SU-DHL-6 (cell line): ENCODE measurements at regions not wholly inside any gene's neighbourhood (a gene's known extent, or its start where the extent isn't known, plus 50 kb on each side); places are given as distances from the start of the nearest gene placed in this dataset.

Source experiments
- H2AFZ ChIP-seq: fragments of 200-600 bp; sonication (generic); 2 replicates; pipeline ENCODE4 v1.6.1; 2014; ENCODE audit warnings: low read depth, mild to moderate bottlenecking, moderate library complexity, mixed read lengths, antibody characterized with exemption, low read length; ENCODE audit not compliant: severe bottlenecking
- H3F3A ChIP-seq: fragments of 200-600 bp; shearing (Covaris generic); 2 replicates; pipeline ENCODE4 v1.6.0; 2016; ENCODE audit warnings: antibody characterized with exemption, mild to moderate bottlenecking; ENCODE audit not compliant: insufficient read depth
- H3K27ac ChIP-seq: fragments of 200-600 bp; sonication (generic); 2 replicates; pipeline ENCODE4 v1.5.1; 2016; ENCODE audit warnings: low read depth, mild to moderate bottlenecking, low read length, moderate library complexity, mixed read lengths
- H3K27me3 ChIP-seq: fragments of 200-600 bp; sonication (generic), shearing (Covaris generic); 2 replicates; pipeline ENCODE4 v1.6.0; 2014; ENCODE audit warnings: mild to moderate bottlenecking, low read length
- H3K36me3 ChIP-seq: fragments of 200-600 bp; sonication (generic); 2 replicates; pipeline ENCODE4 v1.6.1; 2014; ENCODE audit warnings: mild to moderate bottlenecking, low read length, mixed read lengths
- H3K4me2 ChIP-seq: fragments of 300-600, 200-600 bp; shearing (Covaris generic), sonication (generic); 2 replicates; pipeline ENCODE4 v1.6.0; 2014; ENCODE audit warnings: low read length, low read depth, mild to moderate bottlenecking; ENCODE audit not compliant: poor library complexity, severe bottlenecking
- H3K4me3 ChIP-seq: fragments of 200-600 bp; sonication (generic); 2 replicates; pipeline ENCODE4 v1.5.1; 2014; ENCODE audit warnings: antibody characterized with exemption, low read length, mild to moderate bottlenecking, mixed read lengths; ENCODE audit not compliant: insufficient read depth, poor library complexity, severe bottlenecking
- H3K79me2 ChIP-seq: fragments of 200-600 bp; sonication (generic); 2 replicates; pipeline ENCODE4 v1.6.1; 2014; ENCODE audit warnings: mild to moderate bottlenecking, low read length, moderate library complexity; ENCODE audit not compliant: insufficient read depth
- H3K9ac ChIP-seq: fragments of 200-600 bp; sonication (generic); 2 replicates; pipeline ENCODE4 v1.7.0; 2014; ENCODE audit warnings: mild to moderate bottlenecking, low read length
- H3K9me2 ChIP-seq: fragments of 200-600 bp; sonication (generic); replicated peaks from 2 replicates; pipeline ENCODE4 v1.6.1; 2014; ENCODE audit warnings: low read length; ENCODE audit not compliant: insufficient read depth
- H3K9me3 ChIP-seq: fragments of 200-600 bp; sonication (generic); 2 replicates; pipeline ENCODE4 v1.6.1; 2014; ENCODE audit warnings: low read length, mixed read lengths; ENCODE audit not compliant: insufficient read depth
- H4K20me1 ChIP-seq: fragments of 200-600 bp; sonication (generic); 2 replicates; pipeline ENCODE4 v1.6.1; 2014; ENCODE audit warnings: low read depth, mild to moderate bottlenecking, antibody characterized with exemption, low read length, moderate library complexity, mixed read lengths
- EZH2phosphoT487 ChIP-seq: fragments of 200-600 bp; sonication (generic), shearing (Covaris generic); conservative IDR thresholded peaks from 2 replicates; pipeline ENCODE4 v1.6.1; 2018; ENCODE audit warnings: mild to moderate bottlenecking, antibody characterized with exemption, low read length, moderate library complexity, mixed read lengths
- TF ChIP-seq, protein P1 (sequence below): fragments of 200-600 bp; sonication (generic); IDR thresholded peaks from one replicate; pipeline ENCODE4 v1.5.1; 2017; ENCODE audit warnings: antibody characterized with exemption, mild to moderate bottlenecking, low read length, moderate library complexity; ENCODE audit not compliant: insufficient read depth, poor library complexity, severe bottlenecking

DNA sequence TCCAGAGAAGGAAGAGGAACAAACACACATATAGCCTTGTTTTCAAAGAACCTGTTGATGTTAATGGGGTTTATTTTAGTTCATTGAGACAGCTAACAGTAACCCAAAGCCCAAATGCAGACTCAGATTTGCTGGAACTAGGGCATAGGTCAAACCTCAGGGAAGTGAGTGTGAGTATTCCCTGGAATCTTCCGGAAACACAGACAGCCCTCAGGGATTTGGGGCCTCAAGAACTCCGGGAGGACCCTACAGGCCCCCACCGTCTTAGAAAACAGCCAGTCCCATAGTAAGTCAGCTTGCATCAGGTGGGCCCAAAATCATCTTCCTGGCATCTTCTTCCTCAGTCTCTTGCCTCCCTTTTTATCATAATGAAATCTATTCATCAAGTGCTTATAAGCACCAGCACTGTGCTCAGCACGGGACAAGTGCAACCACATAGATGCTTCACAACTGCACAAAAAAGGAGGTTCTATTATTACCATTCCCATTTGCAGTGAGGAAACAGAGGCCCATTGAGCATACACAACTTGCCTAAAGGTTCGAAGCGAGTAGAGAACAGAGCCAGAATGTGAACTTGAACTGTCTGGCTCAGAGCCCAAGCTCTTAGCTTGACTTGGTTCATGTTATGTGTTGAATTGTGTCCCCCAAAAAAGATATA, 50.2 kb upstream of the BCL11A start:
- no peaks in the 10 kb centered on the region for H4K20me1 ChIP-seq
- H2AFZ ChIP-seq, result no peak overlapping the region
- H3K9me2 ChIP-seq, result no peaks in the 10 kb centered on the region
- H3K36me3 ChIP-seq, result no peaks in the 10 kb centered on the region
- H3K4me2 ChIP-seq, result no peak overlapping the region
- no peak overlapping the region for H3K4me3 ChIP-seq
- H3K9me3 ChIP-seq, result no peaks in the 10 kb centered on the region
- no peak overlapping the region for H3K9ac ChIP-seq
- TF ChIP-seq, protein P1, sequence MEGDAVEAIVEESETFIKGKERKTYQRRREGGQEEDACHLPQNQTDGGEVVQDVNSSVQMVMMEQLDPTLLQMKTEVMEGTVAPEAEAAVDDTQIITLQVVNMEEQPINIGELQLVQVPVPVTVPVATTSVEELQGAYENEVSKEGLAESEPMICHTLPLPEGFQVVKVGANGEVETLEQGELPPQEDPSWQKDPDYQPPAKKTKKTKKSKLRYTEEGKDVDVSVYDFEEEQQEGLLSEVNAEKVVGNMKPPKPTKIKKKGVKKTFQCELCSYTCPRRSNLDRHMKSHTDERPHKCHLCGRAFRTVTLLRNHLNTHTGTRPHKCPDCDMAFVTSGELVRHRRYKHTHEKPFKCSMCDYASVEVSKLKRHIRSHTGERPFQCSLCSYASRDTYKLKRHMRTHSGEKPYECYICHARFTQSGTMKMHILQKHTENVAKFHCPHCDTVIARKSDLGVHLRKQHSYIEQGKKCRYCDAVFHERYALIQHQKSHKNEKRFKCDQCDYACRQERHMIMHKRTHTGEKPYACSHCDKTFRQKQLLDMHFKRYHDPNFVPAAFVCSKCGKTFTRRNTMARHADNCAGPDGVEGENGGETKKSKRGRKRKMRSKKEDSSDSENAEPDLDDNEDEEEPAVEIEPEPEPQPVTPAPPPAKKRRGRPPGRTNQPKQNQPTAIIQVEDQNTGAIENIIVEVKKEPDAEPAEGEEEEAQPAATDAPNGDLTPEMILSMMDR, result no peak
- TF ChIP-seq EZH2phosphoT487, result no peak
- H3K27me3 ChIP-seq, result no peaks in the 10 kb centered on the region
- no peak overlapping the region for H3K27ac ChIP-seq
- H3K79me2 ChIP-seq, result no peaks in the 10 kb centered on the region
- no peaks in the 10 kb centered on the region for H3F3A ChIP-seq

DNA sequence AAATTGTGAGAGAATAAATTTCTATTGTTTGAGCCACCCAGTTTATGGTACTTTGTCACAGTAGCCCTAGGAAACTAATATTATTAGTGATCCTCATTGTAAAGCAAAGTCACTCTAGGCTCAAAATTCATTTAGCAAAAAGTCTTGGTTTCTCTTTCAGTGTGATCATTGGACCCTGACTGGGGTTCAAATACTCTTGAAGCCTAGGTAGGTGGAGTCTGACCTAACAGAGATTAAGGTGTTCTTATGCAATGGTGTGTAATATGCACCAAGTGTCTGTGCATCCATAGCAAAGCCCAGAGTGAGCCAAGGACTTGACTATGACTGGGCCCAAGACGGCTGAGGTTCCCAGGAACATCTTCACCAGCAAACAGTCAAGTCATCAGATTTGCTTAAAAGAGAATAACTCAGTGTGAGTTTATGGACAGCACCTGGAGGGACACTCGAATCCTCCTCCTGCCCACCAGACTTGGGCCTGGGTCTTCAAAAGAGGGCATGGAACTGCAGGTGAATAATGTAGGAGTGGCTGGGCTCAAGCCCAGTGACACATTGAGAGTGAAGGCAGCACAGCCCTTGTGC, 51.1 kb upstream of the BCL11A start:
- Histone ChIP-seq H3K36me3 (no peaks in the 10 kb centered on the region), H4K20me1 (no peaks in the 10 kb centered on the region), H3K79me2 (no peaks in the 10 kb centered on the region), H3K4me2 (no peak overlapping the region), H3F3A (no peaks in the 10 kb centered on the region), H2AFZ (no peak overlapping the region), H3K9ac (no peak overlapping the region), H3K4me3 (no peak overlapping the region), H3K27ac (no peak overlapping the region), H3K9me3 (no peaks in the 10 kb centered on the region), H3K27me3 (no peaks in the 10 kb centered on the region), H3K9me2 (no peaks in the 10 kb centered on the region)
- TF ChIP-seq, protein P1, result no peak
- no peak for TF ChIP-seq EZH2phosphoT487

DNA sequence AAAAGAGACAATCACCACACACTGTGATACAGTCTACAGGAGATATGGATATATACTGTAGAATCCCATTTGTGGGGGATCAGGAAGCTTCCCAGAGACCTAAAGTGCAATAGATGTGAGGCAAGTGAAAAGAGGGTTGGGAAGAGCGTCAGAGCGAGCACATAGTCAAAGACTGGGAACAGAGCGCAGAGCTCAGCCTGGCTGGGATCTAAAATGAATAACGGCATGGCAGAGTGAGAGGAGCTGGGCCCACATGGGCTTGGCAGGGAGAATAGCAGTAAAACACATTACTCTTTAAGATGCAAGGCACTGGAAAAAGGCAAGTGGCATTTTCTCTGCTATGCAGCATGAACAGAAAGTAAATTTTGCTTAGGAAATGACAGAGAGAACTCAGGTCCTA, 52.4 kb upstream of the BCL11A start:
- no peak overlapping the region for H3K9ac ChIP-seq
- H3K9me3 ChIP-seq, result no peaks in the 10 kb centered on the region
- H3K36me3 ChIP-seq, result no peaks in the 10 kb centered on the region
- no peak overlapping the region for H3K27ac ChIP-seq
- TF ChIP-seq, protein P1, result no peak
- TF ChIP-seq EZH2phosphoT487, result no peak
- no peaks in the 10 kb centered on the region for H3K9me2 ChIP-seq
- no peaks in the 10 kb centered on the region for H3K27me3 ChIP-seq
- H3K4me3 ChIP-seq, result no peak overlapping the region
- H3F3A ChIP-seq, result no peaks in the 10 kb centered on the region
- H2AFZ ChIP-seq, result no peak overlapping the region
- H3K79me2 ChIP-seq, result no peaks in the 10 kb centered on the region
- no peak overlapping the region for H3K4me2 ChIP-seq
- no peaks in the 10 kb centered on the region for H4K20me1 ChIP-seq
